ENCODE measurements at regions not wholly inside any gene's neighbourhood (a gene's known extent, or its start where the extent isn't known, plus 50 kb on each side); places are given as distances from the start of the nearest gene placed in this dataset.

- intact Hi-C loops (cut with DNase I) = no loop called here
- Histone ChIP-seq H3K27ac (no peak overlapping the region), H3K9me3 (no peaks in the 10 kb centered on the region), H3K4me1 (no peaks in the 10 kb centered on the region), H3K4me3 (no peak overlapping the region), H3K36me3 (no peaks in the 10 kb centered on the region), H3K27me3 (no peaks in the 10 kb centered on the region)
- no peak for DNase-seq
- TF ChIP-seq POLR2A (IDR thresholded peaks at IDR 0.05) = no peak
- WGBS, 2 donors = 44 to 48% methylated on average over 2 of the region's 2 CpGs
These were observed 180.5 kb upstream of the ARX start for GRCh38 chrX:25196221-25196620.

- no peak for DNase-seq
- Histone ChIP-seq H3K27ac (no peak overlapping the region), H3K9me3 (no peaks in the 10 kb centered on the region), H3K4me3 (no peak overlapping the region), H3K4me1 (no peaks in the 10 kb centered on the region), H3K36me3 (no peaks in the 10 kb centered on the region), H3K27me3 (no peaks in the 10 kb centered on the region)
- TF ChIP-seq CTCF (IDR thresholded peaks at IDR 0.05) = no peak
- TF ChIP-seq POLR2A (IDR thresholded peaks at IDR 0.05) = no peak
- WGBS, 2 donors = 34% methylated on average over 7 of the region's 7 CpGs
- intact Hi-C loops (cut with DNase I) = no loop called here
These were observed 175.6 kb upstream of the ARX start for GRCh38 chrX:25191403-25191802.

- intact Hi-C loops (cut with DNase I) = no loop called here
- 73 to 78% methylated on average over 4 of the region's 4 CpGs for WGBS, 2 donors
These were observed 166.0 kb upstream of the ARX start for GRCh38 chrX:25181775-25182174.

GRCh38 chrX:25180242-25180641, 164.5 kb upstream of the ARX start:
- 17 to 24% methylated on average over 2 of the region's 2 CpGs for WGBS, 2 donors
- no peak for DNase-seq
- H3K36me3 ChIP-seq = no peaks in the 10 kb centered on the region
- no peaks in the 10 kb centered on the region for H3K27me3 ChIP-seq
- no peak overlapping the region for H3K4me3 ChIP-seq
- no peak for TF ChIP-seq POLR2A (IDR thresholded peaks at IDR 0.05)
- TF ChIP-seq CTCF (IDR thresholded peaks at IDR 0.05) = no peak
- H3K27ac ChIP-seq = no peak overlapping the region
- intact Hi-C loops (cut with DNase I) = no loop called here
- H3K4me1 ChIP-seq = no peaks in the 10 kb centered on the region
- H3K9me3 ChIP-seq = no peaks in the 10 kb centered on the region

More at GRCh38 chrX:25181775-25182174, 166.0 kb upstream of the ARX start:
- H3K27me3 ChIP-seq = no peaks in the 10 kb centered on the region
- H3K9me3 ChIP-seq = no peaks in the 10 kb centered on the region
- H3K27ac ChIP-seq = no peak overlapping the region
- no peak overlapping the region for H3K4me3 ChIP-seq
- H3K4me1 ChIP-seq = no peaks in the 10 kb centered on the region
- DNase-seq = no peak
- no peaks in the 10 kb centered on the region for H3K36me3 ChIP-seq
- TF ChIP-seq POLR2A (IDR thresholded peaks at IDR 0.05) (no peak), CTCF (IDR thresholded peaks at IDR 0.05) (no peak)

GRCh38 chrX:25178555-25178954, 162.8 kb upstream of the ARX start:
- DNase-seq = no peak
- H3K4me1 ChIP-seq = no peaks in the 10 kb centered on the region
- WGBS, 2 donors = 34 to 39% methylated on average over 3 of the region's 3 CpGs
- H3K9me3 ChIP-seq = no peaks in the 10 kb centered on the region
- H3K4me3 ChIP-seq = no peak overlapping the region
- no peaks in the 10 kb centered on the region for H3K36me3 ChIP-seq
- intact Hi-C loops (cut with DNase I) = no loop called here
- no peaks in the 10 kb centered on the region for H3K27me3 ChIP-seq
- TF ChIP-seq POLR2A (IDR thresholded peaks at IDR 0.05) (no peak), CTCF (IDR thresholded peaks at IDR 0.05) (no peak)
- no peak overlapping the region for H3K27ac ChIP-seq

- no peaks in the 10 kb centered on the region for H3K36me3 ChIP-seq
- H3K4me3 ChIP-seq = no peak overlapping the region
- no peak for DNase-seq
- H3K4me1 ChIP-seq = no peaks in the 10 kb centered on the region
- intact Hi-C loops (cut with DNase I) = no loop called here
- H3K27ac ChIP-seq = no peak overlapping the region
- no peaks in the 10 kb centered on the region for H3K9me3 ChIP-seq
- H3K27me3 ChIP-seq = no peaks in the 10 kb centered on the region
- TF ChIP-seq CTCF (IDR thresholded peaks at IDR 0.05) (no peak), POLR2A (IDR thresholded peaks at IDR 0.05) (no peak)
- 74 to 87% methylated on average over 3 to 5 of the region's 5 CpGs for WGBS, 2 donors
These were observed 160.0 kb upstream of the ARX start for GRCh38 chrX:25175743-25176142.
